ENCODE measurements at regions not wholly inside any gene's neighbourhood (a gene's known extent, or its start where the extent isn't known, plus 50 kb on each side); places are given as distances from the start of the nearest gene placed in this dataset.
"Not testable (repeated sequence)": the region's sequence is repeated elsewhere in the genome, so short reads cannot be mapped to it uniquely, and the experiment has no call there.

DNA sequence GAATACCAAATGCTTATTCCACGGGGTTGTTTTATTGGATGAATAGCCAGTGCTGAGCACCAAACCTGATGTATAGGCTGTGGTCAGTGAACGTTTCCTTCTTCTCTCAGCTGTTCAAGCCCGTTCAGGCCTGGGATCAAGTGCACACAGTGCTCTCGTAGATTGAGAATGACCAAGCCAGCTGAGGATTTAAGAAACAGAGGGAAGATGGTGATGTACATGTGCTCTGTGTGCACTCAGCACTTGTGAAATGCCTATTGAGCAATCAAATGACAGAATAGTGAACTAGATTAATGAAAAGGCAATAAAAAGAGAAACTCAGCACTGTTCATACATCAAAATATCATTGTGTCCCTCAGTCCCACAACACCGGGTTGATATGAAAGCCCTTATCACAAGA lies 302.5 kb downstream of the BMPER start:
- no peak for DNase-seq

DNA sequence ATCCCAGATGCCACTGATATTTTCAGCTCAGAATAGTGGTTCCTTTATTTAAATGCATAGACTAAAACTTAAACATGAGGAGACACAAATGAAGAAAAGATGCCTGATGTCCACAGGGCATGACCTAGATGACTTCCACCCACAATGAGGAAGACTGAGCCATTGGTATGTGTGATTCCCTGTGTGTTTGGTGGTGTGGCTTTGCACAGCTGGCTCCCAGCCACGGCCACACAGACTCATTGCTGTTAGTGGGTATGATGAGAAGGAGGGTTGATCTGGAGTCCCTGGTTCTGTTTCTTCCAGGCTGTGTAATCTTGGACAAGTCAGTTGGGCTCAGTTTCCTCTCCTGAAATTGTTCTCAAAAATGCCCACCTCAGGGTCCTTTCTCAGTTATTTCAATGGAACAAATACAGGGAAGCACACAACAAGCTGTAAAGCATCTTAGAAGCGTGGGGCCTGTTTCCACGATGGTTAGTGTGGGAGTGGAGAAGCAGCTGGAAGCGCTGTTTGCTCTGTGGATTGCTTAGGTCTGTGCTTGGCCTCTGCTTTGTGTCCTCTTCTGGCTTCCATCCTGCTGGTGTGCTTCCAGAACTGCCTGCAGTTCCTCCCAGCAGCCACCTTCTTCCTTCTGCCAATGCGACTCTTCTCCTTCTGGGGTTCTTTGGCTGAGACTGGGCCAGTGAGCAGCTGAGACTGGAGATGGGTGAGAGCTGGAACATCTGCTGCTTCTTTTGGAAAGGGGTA lies 303.7 kb downstream of the BMPER start:
- no peak for DNase-seq

DNA sequence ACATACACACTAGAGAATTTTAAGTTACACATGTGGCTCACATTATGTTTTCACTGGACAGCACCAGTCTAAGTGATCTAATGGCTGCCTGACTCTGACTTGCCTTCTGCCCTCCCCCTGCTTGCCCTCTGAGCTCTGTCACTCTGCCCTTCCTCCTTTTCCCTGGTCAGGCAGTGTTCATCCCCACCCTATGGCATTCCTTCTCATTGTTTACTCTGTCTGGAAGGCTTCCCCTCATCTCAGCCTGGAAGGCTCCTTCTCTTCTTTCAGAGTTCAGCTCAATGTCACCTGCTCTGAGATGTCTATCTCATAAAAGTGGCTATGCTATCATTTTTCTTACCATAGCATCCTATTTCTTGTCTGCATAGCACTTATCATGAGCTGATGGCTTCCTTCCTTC lies 305.7 kb downstream of the BMPER start:
- DNase-seq, result no peak

DNA sequence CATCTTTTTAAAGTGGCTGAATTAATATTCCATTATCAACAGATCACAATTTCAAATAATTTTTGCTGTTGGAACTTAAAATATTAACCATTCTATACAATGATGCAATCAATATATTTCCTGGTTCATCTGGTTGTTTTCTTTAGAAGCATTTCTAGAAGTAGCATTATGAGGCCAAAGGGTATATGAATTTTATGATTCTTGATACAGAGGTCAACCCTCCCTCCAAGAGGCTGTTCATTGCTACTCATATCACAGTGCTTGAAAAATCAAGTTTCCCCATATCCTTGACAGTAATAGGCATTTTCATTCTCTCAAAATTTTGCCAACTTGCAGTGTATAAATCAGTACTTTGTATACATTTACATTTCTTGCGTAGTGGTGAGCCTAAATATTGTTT lies 312.6 kb downstream of the BMPER start:
- no peak for DNase-seq

DNA sequence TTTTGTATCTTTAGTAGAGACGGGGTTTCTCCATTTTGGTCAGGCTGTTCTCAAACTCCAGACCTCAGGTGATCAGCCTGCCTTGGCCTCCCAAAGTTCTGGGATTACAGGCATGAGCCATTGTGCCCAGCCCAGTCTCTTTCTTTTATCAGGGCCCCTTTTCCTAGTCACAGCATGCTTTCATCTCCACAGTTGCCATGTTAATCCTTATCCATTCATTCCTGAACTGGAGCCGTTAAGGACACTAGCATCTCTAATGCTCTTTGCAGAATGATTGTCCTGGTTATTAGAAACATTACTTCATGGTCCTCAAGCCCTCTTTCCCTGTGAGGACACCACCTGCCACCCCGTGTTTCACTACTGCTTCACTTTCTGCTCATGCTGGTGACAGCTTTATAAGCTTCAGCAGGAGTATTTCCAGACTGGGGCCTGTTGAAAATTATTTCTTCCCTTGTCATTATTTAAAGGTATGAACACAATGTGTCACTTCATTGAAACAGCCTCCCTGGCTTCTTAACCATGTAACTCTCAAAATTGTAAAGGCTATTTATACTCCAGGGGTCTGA lies 313.9 kb downstream of the BMPER start:
- no peak for DNase-seq

DNA sequence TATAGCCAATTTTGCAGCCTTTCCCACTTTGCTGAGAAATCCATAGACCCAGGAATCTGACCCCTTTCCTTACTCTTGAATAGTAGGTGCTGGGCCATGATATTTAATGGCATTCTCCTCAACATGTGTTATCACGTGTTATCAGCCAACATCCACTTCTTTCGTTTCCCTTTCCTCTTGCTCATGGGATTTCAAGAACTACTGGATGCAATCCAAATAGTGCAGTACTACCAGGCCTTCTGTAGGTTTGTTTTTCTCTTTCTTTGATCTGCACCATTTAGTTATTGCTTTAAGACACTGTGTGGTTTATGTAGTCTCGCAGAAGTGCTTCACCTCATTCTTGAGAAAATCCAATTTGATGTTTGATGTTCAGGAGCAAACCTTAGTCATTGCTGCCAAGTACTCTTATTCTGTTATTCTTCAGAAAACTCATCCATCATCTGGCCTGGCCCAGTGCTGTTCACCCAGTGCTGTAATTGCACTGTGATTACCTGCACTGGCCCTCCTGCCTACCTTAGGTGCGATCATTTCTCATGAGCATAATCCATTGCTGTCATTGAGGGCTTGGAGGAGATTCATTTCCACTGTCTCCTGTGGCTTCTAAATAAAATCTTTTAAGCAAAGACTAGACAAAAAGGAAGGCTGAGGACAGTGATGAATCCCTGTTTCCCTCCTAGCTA lies 315.3 kb downstream of the BMPER start:
- no peak for DNase-seq

DNA sequence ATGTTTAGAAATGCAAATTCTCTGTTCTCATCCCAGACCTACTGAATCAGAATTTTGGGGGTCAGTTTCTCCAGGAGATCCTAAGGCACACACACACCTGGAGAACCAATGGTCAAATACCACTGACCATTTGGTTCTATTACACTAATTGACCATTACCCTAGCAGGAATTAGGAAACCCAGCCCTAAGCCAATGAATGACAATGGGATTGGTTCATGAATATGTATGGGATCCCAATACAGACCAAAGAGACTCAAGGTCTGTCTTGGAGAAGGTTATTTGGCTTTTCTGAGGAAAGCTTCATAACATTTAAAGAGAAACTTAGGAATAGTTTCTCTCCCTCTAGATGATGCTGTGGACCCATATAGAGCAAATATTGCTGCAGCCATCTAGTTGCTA lies 317.0 kb downstream of the BMPER start:
- DNase-seq, result no peak

DNA sequence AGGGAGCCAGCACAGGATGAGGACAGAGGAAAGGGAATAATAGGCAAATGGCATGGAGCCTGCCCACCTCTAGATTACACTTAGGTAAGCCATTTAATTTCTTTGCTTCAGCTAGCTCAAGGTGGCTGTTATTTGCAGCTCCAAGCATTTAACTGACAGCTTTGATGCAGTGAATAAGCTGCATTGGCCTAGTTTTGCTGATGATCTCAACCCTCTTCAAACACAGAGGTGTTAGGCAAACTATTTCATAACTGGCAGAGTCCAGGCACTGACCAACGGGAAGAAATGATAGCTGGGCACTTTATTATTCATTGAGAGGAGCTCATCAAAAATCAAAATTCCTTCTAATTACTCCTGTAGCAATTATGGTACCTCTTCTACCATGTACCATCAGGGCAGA lies 317.4 kb downstream of the BMPER start:
- peak; percentile 10 for DNase-seq

DNA sequence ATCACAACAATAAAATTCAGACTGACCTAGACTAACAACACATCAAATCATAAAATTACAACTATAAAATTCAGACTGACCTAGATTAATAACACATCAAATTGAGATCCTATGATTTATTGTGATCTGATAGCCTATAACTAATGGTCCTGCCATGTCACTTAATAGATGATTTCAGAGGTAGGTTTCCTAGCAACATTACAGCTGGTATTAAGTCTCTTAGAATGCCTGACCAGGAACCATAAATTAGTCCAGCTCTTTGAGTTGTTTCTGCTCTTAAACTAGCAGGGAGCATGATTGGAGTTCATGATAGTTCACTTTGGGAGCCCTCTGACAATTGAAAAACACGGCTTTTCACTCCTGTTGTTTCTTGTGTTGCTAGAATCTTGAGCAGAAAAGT lies 318.9 kb downstream of the BMPER start:
- DNase-seq, result no peak

DNA sequence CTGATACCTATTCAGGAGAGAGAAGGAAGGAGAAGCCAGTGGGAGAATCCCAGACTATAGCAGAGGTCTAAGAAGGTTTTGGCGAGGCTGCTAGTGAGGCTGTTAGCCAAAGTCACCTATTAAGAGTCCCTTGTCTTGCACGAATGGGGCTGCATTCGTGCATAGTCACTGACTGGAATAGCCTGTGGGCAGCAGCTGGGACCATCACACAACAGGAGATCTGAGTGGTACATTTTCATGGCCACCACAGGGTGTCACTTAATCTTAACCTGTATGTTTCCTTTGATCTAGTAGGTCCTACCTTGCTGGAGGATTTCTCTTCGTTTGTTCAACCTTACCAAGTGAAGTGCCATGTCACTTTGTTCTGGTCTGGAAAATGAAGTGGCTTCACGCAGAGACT lies 319.9 kb downstream of the BMPER start:
- DNase-seq, result no peak

DNA sequence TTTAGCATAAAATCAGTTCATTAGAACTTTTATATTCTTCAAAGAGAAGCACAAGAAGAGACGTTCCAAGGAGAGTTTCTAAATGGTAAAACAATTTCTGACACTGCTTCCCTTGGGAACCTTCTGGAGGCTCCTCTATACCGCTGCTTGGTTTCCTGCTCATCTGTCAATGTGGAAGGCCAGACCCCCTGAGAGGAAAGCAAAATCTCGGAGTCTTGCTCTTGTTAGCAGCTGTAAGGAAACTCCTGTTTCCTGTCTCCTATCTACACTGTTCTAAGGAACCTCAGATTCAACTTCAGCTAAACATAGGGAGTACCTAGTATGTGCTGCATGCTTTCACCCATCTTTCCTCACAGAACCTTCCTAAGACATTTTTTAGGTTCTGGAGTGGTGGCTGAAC lies 322.2 kb downstream of the BMPER start:
- DNase-seq, result no peak

DNA sequence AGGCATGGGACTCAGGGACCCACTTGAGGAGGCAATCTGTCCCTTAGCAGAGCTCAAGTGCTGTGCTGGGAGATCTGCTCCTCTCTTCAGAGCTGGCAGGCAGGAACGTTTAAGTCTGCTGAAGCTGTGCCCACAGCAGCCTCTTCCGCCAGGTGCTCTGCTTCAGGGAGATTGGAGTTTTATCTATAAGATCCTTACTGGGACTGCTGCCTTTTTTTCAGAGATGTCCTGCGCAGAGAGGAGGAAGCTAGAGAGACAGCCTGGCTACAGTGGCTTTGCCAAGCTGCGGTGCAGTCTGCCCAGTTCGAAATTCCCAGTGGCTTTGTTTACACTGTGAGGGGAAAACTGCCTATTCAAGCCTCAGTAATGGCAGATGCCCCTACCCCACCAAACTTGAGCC lies 329.8 kb downstream of the BMPER start:
- not testable (repeated sequence) for DNase-seq

DNA sequence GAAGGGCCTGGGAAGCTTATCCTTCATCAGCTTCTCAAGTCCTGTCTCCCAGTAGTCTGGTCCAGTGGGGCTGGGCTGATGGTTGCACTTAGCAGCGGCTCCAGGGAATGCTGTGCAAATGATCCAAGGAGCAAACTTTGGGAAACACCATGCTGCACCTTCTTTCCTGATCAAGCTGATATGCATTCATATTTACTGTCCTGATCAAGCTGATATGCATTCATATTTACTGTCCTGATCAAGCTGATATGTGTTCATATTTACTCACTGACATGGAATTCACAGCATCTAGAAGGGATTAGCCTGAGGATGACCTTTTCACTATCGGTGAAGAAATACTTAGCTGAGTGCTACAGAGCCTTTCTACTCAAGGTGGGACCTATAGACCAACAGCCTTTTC lies 330.7 kb downstream of the BMPER start:
- DNase-seq, result no peak

DNA sequence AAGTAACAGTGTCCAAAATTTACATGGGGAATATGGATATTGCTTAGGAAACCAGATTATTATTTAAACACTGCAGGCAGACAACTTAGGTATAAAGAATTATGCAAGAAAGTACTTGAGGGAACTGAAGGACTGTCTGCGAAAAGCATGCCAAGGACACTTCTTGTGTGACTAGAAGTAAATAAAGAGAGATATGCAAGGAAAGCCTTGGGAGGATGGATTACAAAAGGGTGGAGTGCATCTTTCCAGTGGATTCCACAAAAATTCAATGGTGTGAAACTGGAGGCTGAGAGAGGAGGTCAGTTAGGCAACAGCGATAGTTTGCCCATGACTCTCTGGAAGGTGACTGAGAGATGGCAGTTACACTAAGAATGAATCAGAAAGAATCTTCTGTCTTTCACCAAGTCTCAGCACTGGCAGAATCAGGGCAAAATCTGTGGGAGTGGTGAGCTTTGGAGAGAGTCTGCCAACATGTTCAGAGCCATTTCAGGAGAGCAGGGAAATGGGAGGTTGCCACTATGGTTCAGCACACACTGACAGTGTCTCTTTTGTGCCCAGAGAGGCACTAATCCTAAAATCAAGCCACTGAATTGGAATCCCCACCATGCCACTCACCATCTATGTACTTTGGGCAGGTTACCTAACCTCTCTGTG lies 331.6 kb downstream of the BMPER start:
- no peak for DNase-seq

DNA sequence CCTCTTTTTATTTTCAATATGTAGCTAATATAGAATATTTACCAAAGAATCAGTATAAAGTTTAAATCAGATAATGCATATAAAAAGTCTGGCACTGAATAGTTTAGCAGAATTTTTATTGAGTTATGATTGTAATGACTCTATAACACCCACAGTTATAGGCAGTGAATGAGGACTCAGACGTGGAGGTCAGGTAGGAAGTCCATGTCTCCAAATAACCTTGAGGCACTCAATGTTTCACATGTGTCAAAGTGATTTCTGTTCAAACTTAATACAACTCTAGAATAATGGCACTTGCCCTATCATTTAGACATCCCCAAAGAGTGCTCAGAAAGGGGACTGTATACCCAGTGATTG lies 332.1 kb downstream of the BMPER start:
- no peak for DNase-seq

DNA sequence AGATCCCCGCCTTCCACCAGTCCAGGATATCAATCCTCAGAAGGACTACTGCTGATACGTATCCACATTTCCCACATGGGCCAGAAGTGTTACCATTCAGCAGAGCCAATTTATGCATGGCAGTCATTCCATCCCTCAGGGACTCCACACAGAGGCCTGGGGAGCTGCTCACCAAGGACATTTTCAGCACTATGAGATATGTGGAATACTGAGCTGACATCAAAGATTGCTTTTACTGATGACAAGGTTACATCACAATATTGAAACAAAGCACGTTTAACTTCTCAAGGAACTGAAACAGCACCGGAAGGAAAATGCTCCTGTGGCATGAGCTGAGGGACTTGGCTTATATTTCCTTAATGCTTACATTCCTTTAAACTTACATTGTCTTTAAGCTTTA lies 335.1 kb downstream of the BMPER start:
- DNase-seq, result no peak

DNA sequence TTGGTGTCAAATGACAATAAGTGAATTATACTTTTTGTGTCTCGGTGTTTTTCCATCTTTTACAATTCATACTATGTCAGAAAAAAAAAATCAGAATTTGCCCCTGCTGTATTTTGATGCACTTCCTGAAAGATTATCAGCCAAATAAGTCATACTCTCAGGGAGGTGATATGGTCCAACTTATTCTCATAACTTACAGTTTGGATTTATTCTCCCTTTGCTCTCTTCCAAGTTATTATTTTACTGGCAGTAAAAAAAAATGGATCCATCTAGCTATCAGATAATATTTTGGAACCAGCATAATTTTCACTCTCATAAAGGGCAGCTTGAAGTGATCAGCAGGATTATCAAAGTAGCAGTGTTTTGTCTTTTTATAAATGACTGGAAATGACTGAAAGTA lies 337.1 kb downstream of the BMPER start:
- DNase-seq, result no peak

DNA sequence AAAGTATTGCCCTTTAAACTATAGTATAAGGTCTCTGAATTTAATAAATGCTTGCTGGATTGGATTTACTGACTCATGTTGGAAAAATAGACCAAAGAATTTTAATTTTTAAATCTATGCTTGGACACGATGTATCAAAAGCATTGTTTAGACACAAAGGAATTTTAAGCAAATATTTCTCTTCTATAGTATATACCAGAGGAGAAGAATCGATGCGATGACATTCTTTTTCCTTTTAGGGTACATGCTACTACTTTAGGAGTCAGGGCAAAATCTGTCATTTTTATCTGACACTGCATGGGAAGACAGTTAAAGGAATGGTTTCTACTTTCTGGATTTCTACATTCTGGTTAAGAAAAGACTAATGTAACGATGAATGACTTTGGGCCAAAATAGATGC lies 339.9 kb downstream of the BMPER start:
- no peak for DNase-seq

DNA sequence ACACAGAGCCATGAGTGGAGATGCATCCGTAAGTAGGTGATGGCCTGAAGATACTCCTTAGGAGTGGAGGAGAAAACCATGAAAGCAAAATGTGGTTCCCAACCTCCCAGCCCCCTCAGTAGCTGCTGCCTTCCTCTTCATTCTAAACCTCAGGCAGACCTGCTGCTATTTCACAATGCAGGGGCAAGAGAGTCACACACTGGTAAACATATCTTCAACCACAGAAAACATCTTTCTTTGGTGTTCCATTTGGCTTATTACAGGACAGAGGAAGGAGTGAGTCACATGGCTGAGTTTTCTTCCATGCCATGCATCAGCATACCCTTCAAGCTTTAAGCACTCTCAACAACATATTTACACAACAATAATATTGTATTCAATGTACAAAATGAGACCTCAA lies 342.1 kb downstream of the BMPER start:
- no peak for DNase-seq

DNA sequence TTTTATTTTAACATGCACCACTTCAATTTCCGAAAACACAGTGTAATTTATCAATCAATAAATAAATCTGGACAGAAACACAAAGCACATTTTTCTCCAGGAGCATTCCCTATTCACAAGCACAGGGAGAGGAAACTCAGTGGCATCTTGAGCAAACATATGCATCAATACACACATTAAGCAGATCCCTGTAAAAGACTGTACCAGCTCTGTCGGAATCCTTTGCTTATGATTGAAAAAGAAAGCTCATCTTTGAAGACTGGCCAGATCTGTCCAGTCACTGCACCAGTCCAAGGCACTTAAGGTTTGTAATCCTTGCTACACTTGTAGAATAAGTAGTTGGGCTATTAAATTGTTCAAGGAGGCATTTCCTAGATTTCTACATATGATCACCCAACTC lies 343.9 kb downstream of the BMPER start:
- DNase-seq, result no peak

DNA sequence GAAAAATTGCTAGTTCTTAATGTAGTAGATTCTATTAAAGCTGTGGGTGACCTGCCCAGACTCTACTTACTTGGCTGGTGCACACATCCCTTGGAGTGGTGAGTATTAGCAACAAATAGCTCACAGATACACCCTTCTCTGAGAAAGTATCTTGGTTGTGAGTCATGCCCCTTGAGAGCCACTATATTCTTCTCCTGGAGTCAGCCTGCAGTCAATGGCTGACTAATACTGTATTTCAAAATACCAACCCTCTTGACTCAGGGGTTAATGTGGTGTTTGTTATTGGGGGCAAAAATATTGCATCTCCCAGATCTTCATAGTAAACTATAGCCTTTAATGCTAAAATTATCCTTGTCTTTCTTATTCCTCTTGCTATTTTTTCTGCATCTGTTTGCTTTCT lies 354.9 kb downstream of the BMPER start:
- no peak for DNase-seq

DNA sequence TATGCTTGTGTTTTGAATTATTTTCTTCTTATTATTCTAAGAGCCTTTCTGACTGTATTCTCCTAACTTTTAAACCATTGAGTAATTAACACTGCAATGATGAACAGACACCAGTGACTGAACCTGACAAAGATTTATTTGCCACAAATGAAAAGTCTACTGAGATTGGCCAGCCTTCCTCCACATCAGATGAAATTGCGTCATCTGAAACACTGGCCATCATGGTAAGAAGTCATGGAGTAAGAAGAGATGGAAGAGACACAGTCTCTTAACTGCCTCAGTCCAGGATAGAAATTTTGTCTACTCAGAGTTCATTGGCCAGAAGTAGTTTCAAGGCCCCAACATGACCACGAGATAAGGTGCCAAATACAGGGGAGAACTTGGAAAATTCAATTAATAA lies 357.8 kb downstream of the BMPER start:
- no peak for DNase-seq

DNA sequence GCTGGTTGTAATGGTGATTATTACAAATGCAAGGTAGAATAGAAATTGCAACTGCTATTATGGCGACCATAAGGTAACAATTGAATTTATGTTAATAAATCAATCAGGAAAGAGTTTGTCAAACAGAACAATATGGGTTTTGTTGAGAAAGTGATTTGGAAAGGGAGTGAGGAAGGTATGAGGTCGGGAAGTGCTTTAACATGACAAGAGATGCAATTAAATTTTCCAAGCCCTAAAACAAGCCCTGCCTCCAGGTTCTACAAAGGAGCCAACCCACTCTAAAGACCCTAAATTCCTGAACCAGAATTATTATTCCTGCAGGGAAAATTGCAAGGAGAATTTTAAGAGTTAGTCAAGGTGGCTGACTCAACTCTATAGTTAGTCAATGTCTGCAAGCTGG lies 363.7 kb downstream of the BMPER start:
- no peak for DNase-seq

DNA sequence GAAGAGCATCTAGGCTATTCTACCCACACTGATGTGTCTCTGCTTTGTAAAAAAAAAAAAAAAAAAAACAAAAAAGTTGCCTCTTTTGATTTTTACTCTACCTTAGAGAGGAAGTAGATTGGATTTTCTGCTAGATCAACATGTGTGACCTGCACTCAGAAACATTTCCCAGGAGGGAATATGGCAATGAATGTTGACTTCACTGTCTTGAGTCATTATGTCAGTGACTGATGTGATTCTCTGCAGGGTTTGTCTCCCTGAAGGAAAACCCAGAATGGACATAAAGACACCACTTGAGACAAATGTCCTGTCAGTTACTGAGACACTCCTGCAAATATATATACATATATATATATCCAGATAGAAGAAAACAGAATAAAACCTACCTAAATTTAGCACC lies 370.3 kb downstream of the BMPER start:
- no peak for DNase-seq
